Tibial nerve (tissue), 4 donors: ENCODE measurements at regions not wholly inside any gene's neighbourhood (a gene's known extent, or its start where the extent isn't known, plus 50 kb on each side); places are given as distances from the start of the nearest gene placed in this dataset.
"Not testable (repeated sequence)": the region's sequence is repeated elsewhere in the genome, so short reads cannot be mapped to it uniquely, and the experiment has no call there.

Experiments
- DNase-seq, 2 donors: peaks; one replicate each; pipeline ENCODE4 v3.0.0-alpha.2; 2019; ENCODE audit warnings: low spot score in 2 of 2
- H3K27ac ChIP-seq, 4 donors: fragments of 200-600 bp; sonication (generic) in 3 of 4; one replicate each; pipeline ENCODE4 v1.5.1; 2017 to 2019; ENCODE audit warnings: mild to moderate bottlenecking in 1 of 4
- H3K27me3 ChIP-seq, 2 donors: fragments of 200-600 bp; sonication (generic) in 1 of 2; one replicate each; pipeline versions ENCODE4 v1.5.1 to v1.6.0; 2017 to 2019
- H3K36me3 ChIP-seq, 3 donors: fragments of 200-600 bp; sonication (generic); one replicate each; pipeline ENCODE4 v1.5.1; 2018 to 2019
- H3K4me1 ChIP-seq, 4 donors: fragments of 200-600 bp; sonication (generic) in 3 of 4; one replicate each; pipeline ENCODE4 v1.5.1; 2017 to 2019
- H3K4me3 ChIP-seq, 4 donors: fragments of 200-600 bp; sonication (generic) in 3 of 4; one replicate each; pipeline ENCODE4 v1.5.1; 2017 to 2019; ENCODE audit warnings: mild to moderate bottlenecking in 1 of 4, moderate library complexity in 1 of 4
- H3K9me3 ChIP-seq, 4 donors: fragments of 200-600 bp; sonication (generic) in 3 of 4; one replicate each; pipeline ENCODE4 v1.5.1; 2017 to 2019
- EP300 ChIP-seq, 2 donors: sonication (generic); formaldehyde crosslinking; IDR thresholded peaks; one replicate each; pipeline ENCODE4 v1.6.1; 2017; ENCODE audit warnings: antibody characterized with exemption in 2 of 2, mild to moderate bottlenecking in 1 of 2
- POLR2A ChIP-seq, 2 donors: fragments of 450-650 bp; IDR thresholded peaks; one replicate each; pipeline ENCODE4 v1.6.1; 2017; ENCODE audit warnings: antibody characterized with exemption in 2 of 2, mild to moderate bottlenecking in 2 of 2, moderate library complexity in 2 of 2
- WGBS, 2 donors: methylation state at CpG; one replicate each; pipeline ENCODE4 v1.1.5; 2018; 5-methylcytosine and 5-hydroxymethylcytosine counted together
- TF ChIP-seq, protein P1 (sequence below), 5 experiments: fragments of 200-600 bp in 3 of 5; fragments of 450-650 bp in 2 of 5; sonication (generic) in 3 of 5; IDR thresholded peaks; one replicate each; pipeline ENCODE4 v1.5.1; 2016 to 2019; ENCODE audit warnings: antibody characterized with exemption in 5 of 5, mild to moderate bottlenecking in 3 of 5, moderate library complexity in 2 of 5

- TF ChIP-seq EP300 (IDR thresholded peaks at IDR 0.05) (no peak), POLR2A (IDR thresholded peaks at IDR 0.05) (no peak)
- TF ChIP-seq, protein P1, sequence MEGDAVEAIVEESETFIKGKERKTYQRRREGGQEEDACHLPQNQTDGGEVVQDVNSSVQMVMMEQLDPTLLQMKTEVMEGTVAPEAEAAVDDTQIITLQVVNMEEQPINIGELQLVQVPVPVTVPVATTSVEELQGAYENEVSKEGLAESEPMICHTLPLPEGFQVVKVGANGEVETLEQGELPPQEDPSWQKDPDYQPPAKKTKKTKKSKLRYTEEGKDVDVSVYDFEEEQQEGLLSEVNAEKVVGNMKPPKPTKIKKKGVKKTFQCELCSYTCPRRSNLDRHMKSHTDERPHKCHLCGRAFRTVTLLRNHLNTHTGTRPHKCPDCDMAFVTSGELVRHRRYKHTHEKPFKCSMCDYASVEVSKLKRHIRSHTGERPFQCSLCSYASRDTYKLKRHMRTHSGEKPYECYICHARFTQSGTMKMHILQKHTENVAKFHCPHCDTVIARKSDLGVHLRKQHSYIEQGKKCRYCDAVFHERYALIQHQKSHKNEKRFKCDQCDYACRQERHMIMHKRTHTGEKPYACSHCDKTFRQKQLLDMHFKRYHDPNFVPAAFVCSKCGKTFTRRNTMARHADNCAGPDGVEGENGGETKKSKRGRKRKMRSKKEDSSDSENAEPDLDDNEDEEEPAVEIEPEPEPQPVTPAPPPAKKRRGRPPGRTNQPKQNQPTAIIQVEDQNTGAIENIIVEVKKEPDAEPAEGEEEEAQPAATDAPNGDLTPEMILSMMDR (IDR thresholded peaks at IDR 0.05), result no peak
- no peaks in the 10 kb centered on the region for H3K27me3 ChIP-seq
- no peaks in the 10 kb centered on the region for H3K36me3 ChIP-seq
- H3K27ac ChIP-seq, result no peak overlapping the region
- WGBS, 2 donors, result 93 to 100% methylated on average over 1 of the region's 1 CpG
- H3K9me3 ChIP-seq, result no peaks in the 10 kb centered on the region
- no peak overlapping the region for H3K4me3 ChIP-seq
- DNase-seq, result no peak
- H3K4me1 ChIP-seq, result peaks cover 0 to 6% (median 0%) of the 10 kb centered on the region in 4 donors
These were observed 285.3 kb upstream of the KITLG start for GRCh38 chr12:88865537-88865936.

DNA sequence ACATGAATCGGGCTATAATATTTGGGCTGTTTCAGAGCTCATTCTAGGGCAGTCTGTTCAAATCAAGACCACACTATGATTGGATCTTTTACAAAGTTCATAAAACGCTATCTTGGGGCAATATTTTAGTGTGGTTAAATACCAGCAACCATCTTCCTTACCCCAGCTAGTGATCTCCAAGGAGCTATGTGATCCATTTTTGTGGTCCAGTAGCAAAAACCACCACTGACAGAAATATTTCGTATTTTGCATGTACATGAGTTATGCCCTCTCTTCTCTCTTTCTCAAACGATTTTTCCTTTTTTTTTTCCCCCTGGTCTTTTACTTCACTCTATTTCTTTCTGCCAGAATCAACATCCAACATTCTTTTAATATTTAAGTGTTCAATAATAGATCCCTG lies 280.6 kb upstream of the KITLG start:
- no peaks in the 10 kb centered on the region for H3K36me3 ChIP-seq
- 57 to 64% methylated on average over 4 of the region's 4 CpGs for WGBS, 2 donors
- no peaks in the 10 kb centered on the region for H3K4me1 ChIP-seq
- TF ChIP-seq, protein P1 (IDR thresholded peaks at IDR 0.05), result no peak
- TF ChIP-seq POLR2A (IDR thresholded peaks at IDR 0.05) (no peak), EP300 (IDR thresholded peaks at IDR 0.05) (no peak)
- H3K27ac ChIP-seq, result no peak overlapping the region
- no peak for DNase-seq
- H3K9me3 ChIP-seq, result no peaks in the 10 kb centered on the region
- H3K4me3 ChIP-seq, result no peak overlapping the region
- H3K27me3 ChIP-seq, result no peaks in the 10 kb centered on the region

GRCh38 chr12:88856201-88856600 lies 275.9 kb upstream of the KITLG start:
- Histone ChIP-seq H3K4me1 (no peaks in the 10 kb centered on the region), H3K4me3 (no peak overlapping the region), H3K36me3 (no peaks in the 10 kb centered on the region), H3K9me3 (peaks cover 0 to 5% (median 0%) of the 10 kb centered on the region in 4 donors), H3K27ac (no peak overlapping the region), H3K27me3 (no peaks in the 10 kb centered on the region)
- WGBS, 2 donors, result 90 to 92% methylated on average over 2 of the region's 2 CpGs
- TF ChIP-seq, protein P1 (IDR thresholded peaks at IDR 0.05), result no peak
- TF ChIP-seq POLR2A (IDR thresholded peaks at IDR 0.05), result no peak
- TF ChIP-seq EP300 (IDR thresholded peaks at IDR 0.05), result no peak
- no peak for DNase-seq

GRCh38 chr12:88855301-88855700 lies 275.0 kb upstream of the KITLG start:
- TF ChIP-seq, protein P1 (IDR thresholded peaks at IDR 0.05), result no peak
- TF ChIP-seq EP300 (IDR thresholded peaks at IDR 0.05), result no peak
- no peak for TF ChIP-seq POLR2A (IDR thresholded peaks at IDR 0.05)
- WGBS, 2 donors, result 81 to 88% methylated on average over 1 of the region's 1 CpG
- no peak overlapping the region for H3K27ac ChIP-seq

DNA sequence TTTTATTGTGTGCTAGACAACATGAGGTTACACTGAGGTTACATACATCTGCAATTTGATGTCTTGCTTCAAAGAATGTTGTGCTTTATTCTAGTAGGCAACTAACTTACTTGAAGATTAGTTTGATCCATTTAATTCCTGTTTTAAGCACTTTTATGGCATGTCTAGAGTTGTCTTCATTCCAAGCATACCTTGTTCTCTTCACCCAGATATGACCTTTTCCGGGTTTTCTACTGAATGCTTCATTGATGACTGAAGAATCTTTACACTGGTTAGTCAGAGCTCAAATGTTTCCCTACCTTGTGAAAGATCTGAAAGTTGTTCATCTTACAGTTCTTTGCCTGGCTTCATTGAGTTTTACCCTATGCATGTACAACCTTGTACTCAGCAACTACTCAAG lies 274.0 kb upstream of the KITLG start:
- H3K36me3 ChIP-seq, result no peaks in the 10 kb centered on the region
- H3K4me1 ChIP-seq, result no peaks in the 10 kb centered on the region
- no peak overlapping the region for H3K4me3 ChIP-seq
- no peaks in the 10 kb centered on the region for H3K27me3 ChIP-seq
- 48 to 52% methylated on average over 1 of the region's 1 CpG for WGBS, 2 donors
- TF ChIP-seq POLR2A (IDR thresholded peaks at IDR 0.05) (no peak), EP300 (IDR thresholded peaks at IDR 0.05) (no peak)
- TF ChIP-seq, protein P1 (IDR thresholded peaks at IDR 0.05), result no peak
- H3K27ac ChIP-seq, result no peak overlapping the region
- peaks cover 0 to 5% (median 0%) of the 10 kb centered on the region in 4 donors for H3K9me3 ChIP-seq
- no peak for DNase-seq

More at GRCh38 chr12:88855301-88855700, 275.0 kb upstream of the KITLG start:
- Histone ChIP-seq H3K4me3 (no peak overlapping the region), H3K27me3 (no peaks in the 10 kb centered on the region), H3K9me3 (peaks cover 0 to 5% (median 0%) of the 10 kb centered on the region in 4 donors), H3K36me3 (no peaks in the 10 kb centered on the region), H3K4me1 (no peaks in the 10 kb centered on the region)
- no peak for DNase-seq

DNA sequence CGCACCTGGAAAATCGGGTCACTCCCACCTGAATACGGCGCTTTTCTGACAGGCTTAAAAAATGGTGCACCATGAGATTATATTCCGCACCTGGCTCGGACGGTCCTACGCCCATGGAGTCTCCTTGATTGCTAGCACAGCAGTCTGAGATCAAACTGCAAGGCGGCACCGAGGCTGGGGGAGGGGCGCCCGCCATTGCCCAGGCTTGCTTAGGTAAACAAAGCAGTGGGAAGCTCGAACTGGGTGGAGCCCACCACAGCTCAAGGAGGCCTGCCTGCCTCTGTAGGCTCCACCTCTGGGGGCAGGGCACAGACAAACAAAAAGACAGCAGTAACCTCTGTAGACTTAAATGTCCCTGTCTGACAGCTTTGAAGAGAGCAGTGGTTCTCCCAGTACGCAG lies 267.0 kb upstream of the KITLG start:
- not testable (repeated sequence) for H3K27ac ChIP-seq, H3K4me1 ChIP-seq, H3K4me3 ChIP-seq, DNase-seq, H3K27me3 ChIP-seq, H3K36me3 ChIP-seq, H3K9me3 ChIP-seq
- WGBS, 2 donors, result 93 to 98% methylated on average over 12 of the region's 14 CpGs
